ENCODE measurements at regions not wholly inside any gene's neighbourhood (a gene's known extent, or its start where the extent isn't known, plus 50 kb on each side); places are given as distances from the start of the nearest gene placed in this dataset.

- no peak for DNase-seq (ENCODE audit: low spot score)
Observed at GRCh38 chr6:164152611-164153010, 738.1 kb downstream of the QKI start.

- no peak for DNase-seq (ENCODE audit: low spot score)
Observed at GRCh38 chr6:164151161-164152120, 736.9 kb downstream of the QKI start.

- DNase-seq (ENCODE audit: low spot score), result no peak
Observed at GRCh38 chr6:164150232-164150631, 735.7 kb downstream of the QKI start.

GRCh38 chr6:164148788-164149187 is 734.3 kb downstream of the QKI start:
- peak; percentile 4 for DNase-seq (ENCODE audit: low spot score)

- no peak for DNase-seq (ENCODE audit: low spot score)
Observed at GRCh38 chr6:164144316-164144715, 729.8 kb downstream of the QKI start.

- DNase-seq (ENCODE audit: low spot score), result no peak
Observed at GRCh38 chr6:164142322-164142721, 727.8 kb downstream of the QKI start.

GRCh38 chr6:164135511-164136132 is 721.1 kb downstream of the QKI start:
- no peak for DNase-seq (ENCODE audit: low spot score)

- no peak for DNase-seq (ENCODE audit: low spot score)
Observed at GRCh38 chr6:164133095-164133494, 718.6 kb downstream of the QKI start.

GRCh38 chr6:164130585-164130984 is 716.1 kb downstream of the QKI start:
- no peak for DNase-seq (ENCODE audit: low spot score)

- DNase-seq (ENCODE audit: low spot score), result no peak
Observed at GRCh38 chr6:164130151-164130550, 715.6 kb downstream of the QKI start.

- DNase-seq (ENCODE audit: low spot score), result no peak
Observed at GRCh38 chr6:164129218-164129617, 714.7 kb downstream of the QKI start.

GRCh38 chr6:164128101-164128500 is 713.6 kb downstream of the QKI start:
- no peak for DNase-seq (ENCODE audit: low spot score)

- DNase-seq (ENCODE audit: low spot score), result no peak
Observed at GRCh38 chr6:164124986-164125385, 710.5 kb downstream of the QKI start.

GRCh38 chr6:164124473-164124872 is 710.0 kb downstream of the QKI start:
- DNase-seq (ENCODE audit: low spot score), result no peak

GRCh38 chr6:164122109-164122508 is 707.6 kb downstream of the QKI start:
- DNase-seq (ENCODE audit: low spot score), result no peak

- no peak for DNase-seq (ENCODE audit: low spot score)
Observed at GRCh38 chr6:164121527-164121926, 707.0 kb downstream of the QKI start.

- no peak for DNase-seq (ENCODE audit: low spot score)
Observed at GRCh38 chr6:164114651-164115050, 700.1 kb downstream of the QKI start.

GRCh38 chr6:164114051-164114450 is 699.5 kb downstream of the QKI start:
- no peak for DNase-seq (ENCODE audit: low spot score)

- DNase-seq (ENCODE audit: low spot score), result no peak
Observed at GRCh38 chr6:164113637-164114036, 699.1 kb downstream of the QKI start.

GRCh38 chr6:164109770-164110140 is 695.2 kb downstream of the QKI start:
- peak; percentile 44 for DNase-seq (ENCODE audit: low spot score)

- peak; percentile 86 for DNase-seq (ENCODE audit: low spot score)
Observed at GRCh38 chr6:164108869-164109769, 694.6 kb downstream of the QKI start.

GRCh38 chr6:164108092-164108491 is 693.6 kb downstream of the QKI start:
- DNase-seq (ENCODE audit: low spot score), result peak; percentile 44
